ENCODE measurements at regions not wholly inside any gene's neighbourhood (a gene's known extent, or its start where the extent isn't known, plus 50 kb on each side); places are given as distances from the start of the nearest gene placed in this dataset.

GRCh38 chr10:9745158-9745557 lies 1272.5 kb upstream of the CELF2 start:
- Histone ChIP-seq H3K27me3 (ENCODE audit: control insufficient read depth in 1 of 2, insufficient read depth in 2 of 2, low read length in 2 of 2) (no peaks in the 10 kb centered on the region), H3K4me1 (ENCODE audit: control insufficient read depth in 2 of 2, insufficient read depth in 2 of 2, low read length in 1 of 2) (no peaks in the 10 kb centered on the region), H3K36me3 (ENCODE audit: control insufficient read depth in 2 of 2, insufficient read depth in 2 of 2, low read length in 1 of 2) (no peaks in the 10 kb centered on the region), H3K27ac (ENCODE audit: low read depth in 2 of 2, low read length in 1 of 2) (no peak overlapping the region), H3K9me3 (ENCODE audit: control insufficient read depth in 2 of 2, insufficient read depth in 1 of 2, low read depth in 1 of 2, low read length in 1 of 2) (peaks cover 0 to 3% of the 10 kb centered on the region in 2 donors), H3K4me3 (ENCODE audit: low read depth in 1 of 2, low read length in 2 of 2) (no peak overlapping the region)
- WGBS, 2 donors: 71 to 75% methylated on average over 1 of the region's 1 CpG

- no peak overlapping the region for H3K4me3 ChIP-seq (ENCODE audit: low read depth in 1 of 2, low read length in 2 of 2)
- H3K4me1 ChIP-seq (ENCODE audit: control insufficient read depth in 2 of 2, insufficient read depth in 2 of 2, low read length in 1 of 2): no peaks in the 10 kb centered on the region
- no peak overlapping the region for H3K27ac ChIP-seq (ENCODE audit: low read depth in 2 of 2, low read length in 1 of 2)
- no peaks in the 10 kb centered on the region for H3K27me3 ChIP-seq (ENCODE audit: control insufficient read depth in 1 of 2, insufficient read depth in 2 of 2, low read length in 2 of 2)
- H3K36me3 ChIP-seq (ENCODE audit: control insufficient read depth in 2 of 2, insufficient read depth in 2 of 2, low read length in 1 of 2): no peaks in the 10 kb centered on the region
- 80 to 81% methylated on average over 6 of the region's 6 CpGs for WGBS, 2 donors
- H3K9me3 ChIP-seq (ENCODE audit: control insufficient read depth in 2 of 2, insufficient read depth in 1 of 2, low read depth in 1 of 2, low read length in 1 of 2): peaks cover 0 to 2% of the 10 kb centered on the region in 2 donors
These were observed 1260.5 kb upstream of the CELF2 start for GRCh38 chr10:9757176-9757575.

DNA sequence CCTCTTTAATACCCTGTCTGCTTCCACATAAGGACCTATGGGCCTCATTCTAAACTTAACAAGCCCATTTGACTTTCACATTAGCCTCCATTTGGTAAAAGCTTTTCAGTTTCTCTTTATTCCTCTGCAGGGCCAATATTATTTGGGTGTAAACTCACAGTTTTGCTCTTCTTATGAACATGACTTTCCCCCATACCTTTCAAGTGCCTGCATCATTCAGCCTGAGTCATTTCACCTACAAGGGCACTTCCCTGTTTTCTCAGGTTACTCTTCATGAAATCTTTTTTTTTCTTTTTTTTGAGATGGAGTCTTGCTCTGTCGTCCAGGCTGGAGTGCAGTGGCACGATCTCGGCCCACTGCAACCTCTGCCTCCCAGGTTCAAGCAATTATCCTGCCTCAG lies 1258.1 kb upstream of the CELF2 start:
- WGBS, 2 donors: 73 to 83% methylated on average over 3 of the region's 3 CpGs
- Histone ChIP-seq H3K27me3 (ENCODE audit: control insufficient read depth in 1 of 2, insufficient read depth in 2 of 2, low read length in 2 of 2) (no peaks in the 10 kb centered on the region), H3K4me3 (ENCODE audit: low read depth in 1 of 2, low read length in 2 of 2) (no peak overlapping the region)

DNA sequence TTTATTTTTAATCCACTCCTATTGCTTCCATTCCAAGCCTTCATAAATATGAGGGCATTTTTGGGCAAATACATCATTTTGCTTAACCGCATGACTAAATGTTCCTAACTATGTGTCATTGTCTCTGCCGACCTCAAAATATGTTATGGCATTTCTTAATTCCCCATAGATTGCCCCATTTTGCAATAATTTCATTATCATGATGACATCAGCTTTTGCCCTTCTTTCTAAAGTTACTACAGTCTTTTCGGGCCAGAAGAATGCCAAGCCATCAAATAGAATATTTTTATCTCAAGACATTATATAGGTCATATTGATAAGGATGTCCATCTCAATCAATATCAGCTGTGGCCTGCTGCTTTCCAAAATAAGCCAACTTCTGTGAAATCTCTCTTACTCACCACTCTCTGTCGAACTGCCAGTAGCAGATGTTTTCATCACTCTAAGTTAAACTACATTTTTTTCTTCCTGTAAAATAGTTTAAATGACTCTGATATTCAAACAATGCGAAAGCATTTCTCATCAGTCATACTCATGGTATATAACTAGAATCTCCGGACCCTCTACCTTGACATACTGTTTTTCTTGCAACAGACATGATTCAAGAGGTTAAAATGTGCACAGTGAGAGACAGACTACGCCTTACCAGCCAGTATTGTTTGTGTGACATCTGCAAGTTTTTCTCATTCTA lies 1254.6 kb upstream of the CELF2 start:
- Histone ChIP-seq H3K4me1 (ENCODE audit: control insufficient read depth in 2 of 2, insufficient read depth in 2 of 2, low read length in 1 of 2) (no peaks in the 10 kb centered on the region), H3K36me3 (ENCODE audit: control insufficient read depth in 2 of 2, insufficient read depth in 2 of 2, low read length in 1 of 2) (no peaks in the 10 kb centered on the region), H3K9me3 (ENCODE audit: control insufficient read depth in 2 of 2, insufficient read depth in 1 of 2, low read depth in 1 of 2, low read length in 1 of 2) (no peaks in the 10 kb centered on the region), H3K27me3 (ENCODE audit: control insufficient read depth in 1 of 2, insufficient read depth in 2 of 2, low read length in 2 of 2) (no peaks in the 10 kb centered on the region), H3K4me3 (ENCODE audit: low read depth in 1 of 2, low read length in 2 of 2) (no peak overlapping the region), H3K27ac (ENCODE audit: low read depth in 2 of 2, low read length in 1 of 2) (no peak overlapping the region)
- WGBS, 2 donors: 51 to 57% methylated on average over 7 of the region's 7 CpGs

More for the DNA sequence above, 1258.1 kb upstream of the CELF2 start:
- Histone ChIP-seq H3K9me3 (ENCODE audit: control insufficient read depth in 2 of 2, insufficient read depth in 1 of 2, low read depth in 1 of 2, low read length in 1 of 2) (peaks cover 0 to 2% of the 10 kb centered on the region in 2 donors), H3K27ac (ENCODE audit: low read depth in 2 of 2, low read length in 1 of 2) (no peak overlapping the region), H3K4me1 (ENCODE audit: control insufficient read depth in 2 of 2, insufficient read depth in 2 of 2, low read length in 1 of 2) (no peaks in the 10 kb centered on the region), H3K36me3 (ENCODE audit: control insufficient read depth in 2 of 2, insufficient read depth in 2 of 2, low read length in 1 of 2) (no peaks in the 10 kb centered on the region)

- Histone ChIP-seq H3K27me3 (ENCODE audit: control insufficient read depth in 1 of 2, insufficient read depth in 2 of 2, low read length in 2 of 2) (no peaks in the 10 kb centered on the region), H3K4me3 (ENCODE audit: low read depth in 1 of 2, low read length in 2 of 2) (no peak overlapping the region), H3K9me3 (ENCODE audit: control insufficient read depth in 2 of 2, insufficient read depth in 1 of 2, low read depth in 1 of 2, low read length in 1 of 2) (no peaks in the 10 kb centered on the region), H3K36me3 (ENCODE audit: control insufficient read depth in 2 of 2, insufficient read depth in 2 of 2, low read length in 1 of 2) (no peaks in the 10 kb centered on the region), H3K27ac (ENCODE audit: low read depth in 2 of 2, low read length in 1 of 2) (no peak overlapping the region), H3K4me1 (ENCODE audit: control insufficient read depth in 2 of 2, insufficient read depth in 2 of 2, low read length in 1 of 2) (no peaks in the 10 kb centered on the region)
These were observed 1250.9 kb upstream of the CELF2 start for GRCh38 chr10:9766762-9767161.

- WGBS, 2 donors: 52 to 55% methylated on average over 2 of the region's 2 CpGs
- no peaks in the 10 kb centered on the region for H3K9me3 ChIP-seq (ENCODE audit: control insufficient read depth in 2 of 2, insufficient read depth in 1 of 2, low read depth in 1 of 2, low read length in 1 of 2)
- no peak overlapping the region for H3K27ac ChIP-seq (ENCODE audit: low read depth in 2 of 2, low read length in 1 of 2)
- H3K4me3 ChIP-seq (ENCODE audit: low read depth in 1 of 2, low read length in 2 of 2): no peak overlapping the region
- no peaks in the 10 kb centered on the region for H3K4me1 ChIP-seq (ENCODE audit: control insufficient read depth in 2 of 2, insufficient read depth in 2 of 2, low read length in 1 of 2)
- H3K36me3 ChIP-seq (ENCODE audit: control insufficient read depth in 2 of 2, insufficient read depth in 2 of 2, low read length in 1 of 2): no peaks in the 10 kb centered on the region
- H3K27me3 ChIP-seq (ENCODE audit: control insufficient read depth in 1 of 2, insufficient read depth in 2 of 2, low read length in 2 of 2): no peaks in the 10 kb centered on the region
These were observed 1236.0 kb upstream of the CELF2 start for GRCh38 chr10:9781666-9782065.

GRCh38 chr10:9786101-9786500 lies 1231.6 kb upstream of the CELF2 start:
- Histone ChIP-seq H3K27me3 (ENCODE audit: control insufficient read depth in 1 of 2, insufficient read depth in 2 of 2, low read length in 2 of 2) (no peaks in the 10 kb centered on the region), H3K4me3 (ENCODE audit: low read depth in 1 of 2, low read length in 2 of 2) (no peak overlapping the region), H3K27ac (ENCODE audit: low read depth in 2 of 2, low read length in 1 of 2) (no peak overlapping the region), H3K9me3 (ENCODE audit: control insufficient read depth in 2 of 2, insufficient read depth in 1 of 2, low read depth in 1 of 2, low read length in 1 of 2) (no peaks in the 10 kb centered on the region), H3K36me3 (ENCODE audit: control insufficient read depth in 2 of 2, insufficient read depth in 2 of 2, low read length in 1 of 2) (no peaks in the 10 kb centered on the region), H3K4me1 (ENCODE audit: control insufficient read depth in 2 of 2, insufficient read depth in 2 of 2, low read length in 1 of 2) (no peaks in the 10 kb centered on the region)
- 75 to 79% methylated on average over 1 of the region's 1 CpG for WGBS, 2 donors

DNA sequence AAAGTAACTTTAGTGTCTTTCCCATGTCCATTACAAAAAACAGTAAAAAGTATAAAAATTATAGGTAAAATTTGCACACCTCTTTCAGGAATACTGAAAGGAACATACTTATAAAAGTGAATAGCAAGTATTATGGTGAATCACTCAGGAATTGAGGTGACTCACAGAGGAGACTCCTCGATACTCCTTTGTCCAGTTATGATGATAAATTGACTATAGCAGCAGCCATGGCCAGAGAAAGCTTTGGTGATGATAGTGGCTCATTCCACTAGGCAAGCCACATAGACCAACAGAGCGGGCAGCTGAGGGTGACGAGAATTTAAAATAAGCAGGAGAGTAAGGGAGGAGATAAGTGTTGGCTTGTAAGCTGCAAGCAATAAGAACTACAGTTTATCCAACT lies 1231.1 kb upstream of the CELF2 start:
- 81 to 87% methylated on average over 3 of the region's 3 CpGs for WGBS, 2 donors
- Histone ChIP-seq H3K4me3 (ENCODE audit: low read depth in 1 of 2, low read length in 2 of 2) (no peak overlapping the region), H3K9me3 (ENCODE audit: control insufficient read depth in 2 of 2, insufficient read depth in 1 of 2, low read depth in 1 of 2, low read length in 1 of 2) (no peaks in the 10 kb centered on the region)

DNA sequence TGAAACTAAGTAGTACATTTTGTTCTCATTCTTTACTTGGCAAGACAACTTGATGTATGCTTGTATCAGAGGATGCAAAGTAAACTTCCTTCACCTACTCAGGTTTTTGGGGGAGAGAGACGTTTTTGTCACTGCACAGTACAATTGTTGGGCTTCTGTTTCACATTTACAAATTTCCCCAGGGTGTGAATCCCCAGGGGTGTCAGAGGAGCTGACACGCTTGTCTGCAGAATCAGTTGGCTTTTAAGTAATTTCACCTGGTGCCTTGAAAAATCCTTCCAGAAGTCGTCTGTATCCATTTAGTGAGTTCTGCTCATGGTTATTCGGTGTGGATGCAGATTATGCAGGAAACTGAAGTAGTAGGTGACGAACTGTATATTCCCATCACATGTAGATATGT lies 1227.7 kb upstream of the CELF2 start:
- no peaks in the 10 kb centered on the region for H3K27me3 ChIP-seq (ENCODE audit: control insufficient read depth in 1 of 2, insufficient read depth in 2 of 2, low read length in 2 of 2)
- no peaks in the 10 kb centered on the region for H3K9me3 ChIP-seq (ENCODE audit: control insufficient read depth in 2 of 2, insufficient read depth in 1 of 2, low read depth in 1 of 2, low read length in 1 of 2)
- no peak overlapping the region for H3K27ac ChIP-seq (ENCODE audit: low read depth in 2 of 2, low read length in 1 of 2)
- H3K4me1 ChIP-seq (ENCODE audit: control insufficient read depth in 2 of 2, insufficient read depth in 2 of 2, low read length in 1 of 2): no peaks in the 10 kb centered on the region
- WGBS, 2 donors: 68 to 71% methylated on average over 5 of the region's 5 CpGs
- no peaks in the 10 kb centered on the region for H3K36me3 ChIP-seq (ENCODE audit: control insufficient read depth in 2 of 2, insufficient read depth in 2 of 2, low read length in 1 of 2)
- H3K4me3 ChIP-seq (ENCODE audit: low read depth in 1 of 2, low read length in 2 of 2): no peak overlapping the region

More for the DNA sequence above, 1231.1 kb upstream of the CELF2 start:
- no peaks in the 10 kb centered on the region for H3K27me3 ChIP-seq (ENCODE audit: control insufficient read depth in 1 of 2, insufficient read depth in 2 of 2, low read length in 2 of 2)
- no peak overlapping the region for H3K27ac ChIP-seq (ENCODE audit: low read depth in 2 of 2, low read length in 1 of 2)
- no peaks in the 10 kb centered on the region for H3K36me3 ChIP-seq (ENCODE audit: control insufficient read depth in 2 of 2, insufficient read depth in 2 of 2, low read length in 1 of 2)
- no peaks in the 10 kb centered on the region for H3K4me1 ChIP-seq (ENCODE audit: control insufficient read depth in 2 of 2, insufficient read depth in 2 of 2, low read length in 1 of 2)

- Histone ChIP-seq H3K36me3 (ENCODE audit: control insufficient read depth in 2 of 2, insufficient read depth in 2 of 2, low read length in 1 of 2) (no peaks in the 10 kb centered on the region), H3K27ac (ENCODE audit: low read depth in 2 of 2, low read length in 1 of 2) (no peak overlapping the region), H3K4me3 (ENCODE audit: low read depth in 1 of 2, low read length in 2 of 2) (no peak overlapping the region), H3K9me3 (ENCODE audit: control insufficient read depth in 2 of 2, insufficient read depth in 1 of 2, low read depth in 1 of 2, low read length in 1 of 2) (no peaks in the 10 kb centered on the region), H3K27me3 (ENCODE audit: control insufficient read depth in 1 of 2, insufficient read depth in 2 of 2, low read length in 2 of 2) (no peaks in the 10 kb centered on the region), H3K4me1 (ENCODE audit: control insufficient read depth in 2 of 2, insufficient read depth in 2 of 2, low read length in 1 of 2) (no peaks in the 10 kb centered on the region)
- 63 to 73% methylated on average over 3 of the region's 3 CpGs for WGBS, 2 donors
These were observed 1225.5 kb upstream of the CELF2 start for GRCh38 chr10:9792181-9792580.

Data from esophagus (tissue), 2 donors.